GM21825 (cell line): ENCODE measurements at regions not wholly inside any gene's neighbourhood (a gene's known extent, or its start where the extent isn't known, plus 50 kb on each side); places are given as distances from the start of the nearest gene placed in this dataset.
"Not testable (repeated sequence)": the region's sequence is repeated elsewhere in the genome, so short reads cannot be mapped to it uniquely, and the experiment has no call there.

Experiments used
- ATAC-seq: cut with Tn5 transposase; IDR thresholded peaks from one replicate; pipeline ENCODE4 v1.9.1; 2021; ENCODE audit warnings: mild to moderate bottlenecking, moderate library complexity; ENCODE audit not compliant: unreplicated experiment

- no peak for ATAC-seq
These were observed 442.0 kb upstream of the MEF2C start for GRCh38 chr5:89324990-89325389.

- no peak for ATAC-seq
These were observed 437.7 kb upstream of the MEF2C start for GRCh38 chr5:89320421-89321277.

GRCh38 chr5:89317838-89318237, 434.9 kb upstream of the MEF2C start:
- ATAC-seq, result not testable (repeated sequence)

GRCh38 chr5:89315286-89316100, 432.5 kb upstream of the MEF2C start:
- no peak for ATAC-seq

- ATAC-seq, result peak; percentile 96
These were observed 431.0 kb upstream of the MEF2C start for GRCh38 chr5:89313804-89314588.

GRCh38 chr5:89313044-89313443, 430.1 kb upstream of the MEF2C start:
- no peak for ATAC-seq

- ATAC-seq, result no peak
These were observed 426.3 kb upstream of the MEF2C start for GRCh38 chr5:89309268-89309667.

GRCh38 chr5:89308606-89309040, 425.6 kb upstream of the MEF2C start:
- ATAC-seq, result peak; percentile 89

- ATAC-seq, result no peak
These were observed 425.0 kb upstream of the MEF2C start for GRCh38 chr5:89307972-89308371.

GRCh38 chr5:89307141-89307540, 424.2 kb upstream of the MEF2C start:
- ATAC-seq, result not testable (repeated sequence)

- ATAC-seq, result peak; percentile 56
These were observed 420.1 kb upstream of the MEF2C start for GRCh38 chr5:89303033-89303480.

GRCh38 chr5:89302102-89302891, 419.3 kb upstream of the MEF2C start:
- ATAC-seq, result no peak

- ATAC-seq, result peak; percentile 79
These were observed 418.5 kb upstream of the MEF2C start for GRCh38 chr5:89301321-89302025.

GRCh38 chr5:89300426-89300970, 417.5 kb upstream of the MEF2C start:
- ATAC-seq, result no peak

GRCh38 chr5:89299998-89300397, 417.0 kb upstream of the MEF2C start:
- no peak for ATAC-seq

GRCh38 chr5:89297066-89297465, 414.1 kb upstream of the MEF2C start:
- ATAC-seq, result no peak

- ATAC-seq, result no peak
These were observed 410.8 kb upstream of the MEF2C start for GRCh38 chr5:89293810-89294209.

GRCh38 chr5:89292487-89292886, 409.5 kb upstream of the MEF2C start:
- ATAC-seq, result no peak

GRCh38 chr5:89289604-89290003, 406.6 kb upstream of the MEF2C start:
- ATAC-seq, result no peak
